Neural cell (in vitro differentiated cells): ENCODE measurements at regions not wholly inside any gene's neighbourhood (a gene's known extent, or its start where the extent isn't known, plus 50 kb on each side); places are given as distances from the start of the nearest gene placed in this dataset.

Source experiments
- EP300 ChIP-seq: fragments of 450-650 bp; conservative IDR thresholded peaks from 2 replicates; pipeline ENCODE4 v1.6.1; 2014; ENCODE audit warnings: antibody characterized with exemption, mild to moderate bottlenecking, moderate library complexity; ENCODE audit not compliant: poor library complexity, severe bottlenecking
- EZH2 ChIP-seq: fragments of 200-600, 300-800 bp; shearing (Covaris generic), sonication (generic); IDR thresholded peaks from 2 replicates; pipeline ENCODE4 v1.6.1; 2014; ENCODE audit warnings: antibody characterized with exemption, low read length, borderline replicate concordance, mild to moderate bottlenecking; ENCODE audit not compliant: insufficient read depth, poor library complexity, severe bottlenecking
- MXI1 ChIP-seq: fragments of 450-650 bp; conservative IDR thresholded peaks from 2 replicates; pipeline ENCODE4 v1.6.1; 2014; ENCODE audit warnings: antibody characterized with exemption, mild to moderate bottlenecking; ENCODE audit not compliant: poor library complexity, severe bottlenecking
- POLR2AphosphoS5 ChIP-seq: IDR thresholded peaks from 2 replicates; pipeline ENCODE4 v1.6.1; 2012
- RAD21 ChIP-seq: fragments of 450-650 bp; conservative IDR thresholded peaks from 2 replicates; pipeline ENCODE4 v1.6.1; 2014; ENCODE audit warnings: antibody characterized with exemption, mild to moderate bottlenecking, moderate library complexity
- REST ChIP-seq: IDR thresholded peaks from 2 replicates; pipeline ENCODE4 v1.6.1; 2012; ENCODE audit warnings: borderline replicate concordance
- SMC3 ChIP-seq: fragments of 450-650 bp; conservative IDR thresholded peaks from 2 replicates; pipeline ENCODE4 v1.6.1; 2014; ENCODE audit warnings: antibody characterized with exemption, mild to moderate bottlenecking, moderate library complexity; ENCODE audit not compliant: poor library complexity
- TAF1 ChIP-seq: IDR thresholded peaks from 2 replicates; pipeline ENCODE4 v1.6.1; 2012; ENCODE audit warnings: low read depth
- TF ChIP-seq, protein P1 (sequence below): fragments of 450-650 bp; IDR thresholded peaks from 2 replicates; pipeline ENCODE4 v1.5.1; 2014; ENCODE audit warnings: antibody characterized with exemption, mild to moderate bottlenecking, moderate library complexity; ENCODE audit not compliant: poor library complexity, severe bottlenecking

- TF ChIP-seq EZH2 (no peak), EP300 (no peak), RAD21 (no peak), MXI1 (no peak), TAF1 (no peak), REST (no peak), SMC3 (no peak), POLR2AphosphoS5 (no peak)
- TF ChIP-seq, protein P1, sequence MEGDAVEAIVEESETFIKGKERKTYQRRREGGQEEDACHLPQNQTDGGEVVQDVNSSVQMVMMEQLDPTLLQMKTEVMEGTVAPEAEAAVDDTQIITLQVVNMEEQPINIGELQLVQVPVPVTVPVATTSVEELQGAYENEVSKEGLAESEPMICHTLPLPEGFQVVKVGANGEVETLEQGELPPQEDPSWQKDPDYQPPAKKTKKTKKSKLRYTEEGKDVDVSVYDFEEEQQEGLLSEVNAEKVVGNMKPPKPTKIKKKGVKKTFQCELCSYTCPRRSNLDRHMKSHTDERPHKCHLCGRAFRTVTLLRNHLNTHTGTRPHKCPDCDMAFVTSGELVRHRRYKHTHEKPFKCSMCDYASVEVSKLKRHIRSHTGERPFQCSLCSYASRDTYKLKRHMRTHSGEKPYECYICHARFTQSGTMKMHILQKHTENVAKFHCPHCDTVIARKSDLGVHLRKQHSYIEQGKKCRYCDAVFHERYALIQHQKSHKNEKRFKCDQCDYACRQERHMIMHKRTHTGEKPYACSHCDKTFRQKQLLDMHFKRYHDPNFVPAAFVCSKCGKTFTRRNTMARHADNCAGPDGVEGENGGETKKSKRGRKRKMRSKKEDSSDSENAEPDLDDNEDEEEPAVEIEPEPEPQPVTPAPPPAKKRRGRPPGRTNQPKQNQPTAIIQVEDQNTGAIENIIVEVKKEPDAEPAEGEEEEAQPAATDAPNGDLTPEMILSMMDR, result no peak
These were observed 101.1 kb downstream of the DAD1 start for GRCh38 chr14:22487941-22488340.
